WERI-Rb-1 (cell line): ENCODE measurements at regions not wholly inside any gene's neighbourhood (a gene's known extent, or its start where the extent isn't known, plus 50 kb on each side); places are given as distances from the start of the nearest gene placed in this dataset.

Source experiments
- DNase-seq: peaks from one replicate; pipeline ENCODE4 v3.0.0-alpha.2; 2020
- H3K27ac ChIP-seq: fragments of 250-450 bp; sonication (Bioruptor Pico); 2 replicates; pipeline ENCODE4 v1.5.1; 2020; ENCODE audit warnings: mild to moderate bottlenecking, moderate library complexity
- H3K27me3 ChIP-seq: fragments of 250-450 bp; sonication (Bioruptor Pico); 2 replicates; pipeline ENCODE4 v1.5.1; 2021; ENCODE audit warnings: mild to moderate bottlenecking, low read depth, moderate library complexity; ENCODE audit not compliant: insufficient read depth, severe bottlenecking
- H3K36me3 ChIP-seq: fragments of 250-450 bp; sonication (Bioruptor Pico); 2 replicates; pipeline ENCODE4 v1.5.1; 2020; ENCODE audit warnings: mild to moderate bottlenecking, moderate library complexity
- H3K4me3 ChIP-seq: 2 replicates; pipeline ENCODE4 v1.5.1; 2011; ENCODE audit warnings: low read depth, mild to moderate bottlenecking, control low read depth, low read length
- H3K9me3 ChIP-seq: fragments of 250-450 bp; sonication (Bioruptor Pico); 2 replicates; pipeline ENCODE4 v1.5.1; 2021; ENCODE audit warnings: mild to moderate bottlenecking, moderate library complexity; ENCODE audit not compliant: severe bottlenecking
- TF ChIP-seq, protein P1 (sequence below): IDR thresholded peaks from 2 replicates; pipeline ENCODE4 v1.5.1; 2011; ENCODE audit warnings: low read depth, mild to moderate bottlenecking, control low read depth, inconsistent platforms, low read length

DNA sequence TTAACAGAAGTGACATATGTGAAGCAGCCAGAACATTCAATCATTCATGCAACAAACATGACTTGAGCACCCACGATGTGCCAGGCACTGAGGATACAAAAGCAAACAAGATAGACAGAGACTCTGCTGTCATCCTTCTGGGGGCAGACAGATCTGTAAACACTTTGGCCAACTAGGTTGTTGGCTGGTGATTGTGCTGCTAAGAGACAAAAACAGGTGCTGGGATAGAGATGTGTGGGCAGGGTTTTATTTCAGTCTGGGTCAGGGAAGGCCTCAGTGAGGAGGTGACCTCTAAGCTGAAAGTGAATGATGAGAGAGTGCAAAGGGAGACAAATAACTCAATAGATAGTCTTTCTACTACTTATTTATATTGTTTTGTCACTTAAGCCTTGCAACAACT is 147.0 kb upstream of the VEPH1 start:
- H3K36me3 ChIP-seq: no peaks in the 10 kb centered on the region
- TF ChIP-seq, protein P1, sequence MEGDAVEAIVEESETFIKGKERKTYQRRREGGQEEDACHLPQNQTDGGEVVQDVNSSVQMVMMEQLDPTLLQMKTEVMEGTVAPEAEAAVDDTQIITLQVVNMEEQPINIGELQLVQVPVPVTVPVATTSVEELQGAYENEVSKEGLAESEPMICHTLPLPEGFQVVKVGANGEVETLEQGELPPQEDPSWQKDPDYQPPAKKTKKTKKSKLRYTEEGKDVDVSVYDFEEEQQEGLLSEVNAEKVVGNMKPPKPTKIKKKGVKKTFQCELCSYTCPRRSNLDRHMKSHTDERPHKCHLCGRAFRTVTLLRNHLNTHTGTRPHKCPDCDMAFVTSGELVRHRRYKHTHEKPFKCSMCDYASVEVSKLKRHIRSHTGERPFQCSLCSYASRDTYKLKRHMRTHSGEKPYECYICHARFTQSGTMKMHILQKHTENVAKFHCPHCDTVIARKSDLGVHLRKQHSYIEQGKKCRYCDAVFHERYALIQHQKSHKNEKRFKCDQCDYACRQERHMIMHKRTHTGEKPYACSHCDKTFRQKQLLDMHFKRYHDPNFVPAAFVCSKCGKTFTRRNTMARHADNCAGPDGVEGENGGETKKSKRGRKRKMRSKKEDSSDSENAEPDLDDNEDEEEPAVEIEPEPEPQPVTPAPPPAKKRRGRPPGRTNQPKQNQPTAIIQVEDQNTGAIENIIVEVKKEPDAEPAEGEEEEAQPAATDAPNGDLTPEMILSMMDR: no peak

DNA sequence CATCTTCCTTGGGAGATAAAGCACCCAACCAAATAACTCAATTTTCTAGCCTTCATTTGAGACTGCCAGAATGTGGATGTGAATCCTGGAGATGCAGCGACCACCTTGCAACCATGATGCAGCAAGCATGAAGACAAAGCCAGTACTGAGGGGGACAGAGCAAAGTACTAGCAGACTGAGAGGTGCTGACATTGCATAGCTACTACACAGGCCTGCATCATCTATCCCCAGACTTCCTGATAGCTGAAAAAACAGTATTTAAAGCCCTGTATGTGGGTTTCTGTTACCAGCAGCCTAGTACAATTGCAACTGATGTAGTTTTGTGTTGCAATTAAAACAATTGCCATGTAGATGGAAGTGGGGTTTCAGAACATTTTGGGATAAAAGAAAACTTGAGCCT is 146.3 kb upstream of the VEPH1 start:
- H3K27me3 ChIP-seq: no peaks in the 10 kb centered on the region
- no peaks in the 10 kb centered on the region for H3K9me3 ChIP-seq
- H3K4me3 ChIP-seq: no peak overlapping the region
- no peaks in the 10 kb centered on the region for H3K36me3 ChIP-seq
- DNase-seq: no peak
- H3K27ac ChIP-seq: no peak overlapping the region
- TF ChIP-seq, protein P1: no peak

More for the DNA sequence above, 147.0 kb upstream of the VEPH1 start:
- Histone ChIP-seq H3K9me3 (no peaks in the 10 kb centered on the region), H3K27ac (no peak overlapping the region), H3K27me3 (no peaks in the 10 kb centered on the region), H3K4me3 (no peak overlapping the region)
- DNase-seq: no peak

DNA sequence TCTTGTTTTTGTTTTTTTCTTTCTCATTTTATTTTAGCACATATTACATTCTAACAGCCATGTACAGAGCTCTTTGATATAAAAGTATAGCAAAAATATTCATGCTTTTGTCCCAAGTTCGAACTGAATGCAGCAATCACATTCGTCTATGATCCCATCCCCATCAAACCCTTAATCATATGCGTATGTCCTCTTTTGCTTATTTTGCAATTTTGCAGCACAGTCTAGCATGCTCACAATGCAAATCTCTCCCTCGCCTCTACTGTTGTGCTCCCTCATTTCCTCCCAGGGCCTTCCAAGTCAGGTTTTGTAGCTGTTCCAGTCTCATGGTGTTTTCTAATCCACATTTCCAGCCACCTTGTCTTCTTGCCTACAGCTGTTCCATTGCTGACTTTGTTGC is 144.6 kb upstream of the VEPH1 start:
- Histone ChIP-seq H3K36me3 (no peaks in the 10 kb centered on the region), H3K9me3 (no peaks in the 10 kb centered on the region), H3K27ac (no peak overlapping the region), H3K4me3 (no peak overlapping the region), H3K27me3 (no peaks in the 10 kb centered on the region)
- TF ChIP-seq, protein P1: no peak
- no peak for DNase-seq

DNA sequence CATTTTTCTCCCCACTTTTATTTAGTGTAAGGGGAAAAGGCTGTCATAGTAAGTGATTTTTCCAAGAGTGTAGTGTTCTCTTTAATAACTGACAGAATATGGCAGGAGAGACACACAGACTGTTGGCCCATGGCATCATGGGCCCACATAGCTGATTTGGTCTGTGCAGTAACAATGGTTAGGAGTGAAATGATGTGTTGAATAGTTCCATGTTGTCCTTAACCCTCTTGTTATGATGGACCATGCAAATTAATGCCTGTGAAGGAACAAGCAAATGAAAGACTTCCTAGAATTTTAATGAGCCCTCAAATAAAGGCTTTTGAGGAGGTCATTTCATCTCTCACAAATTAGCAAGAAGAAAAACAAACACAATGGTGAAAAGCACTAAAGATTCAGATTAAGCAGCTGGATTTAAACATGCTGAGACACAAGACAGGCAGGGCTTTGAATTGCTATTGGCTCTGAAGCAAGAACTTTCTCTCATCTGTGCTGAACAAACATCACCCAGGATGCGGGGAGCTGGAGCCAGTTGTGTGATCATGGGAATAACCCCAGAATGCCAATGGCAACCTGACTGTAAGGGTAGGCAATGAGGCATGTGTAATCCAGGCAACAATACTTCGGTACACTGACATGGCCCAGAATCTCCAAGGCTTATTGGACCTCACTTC is 136.7 kb upstream of the VEPH1 start:
- H3K4me3 ChIP-seq: no peak overlapping the region
- H3K27me3 ChIP-seq: no peaks in the 10 kb centered on the region
- no peak for DNase-seq
- H3K27ac ChIP-seq: no peak overlapping the region
- no peaks in the 10 kb centered on the region for H3K9me3 ChIP-seq
- TF ChIP-seq, protein P1: no peak
- no peaks in the 10 kb centered on the region for H3K36me3 ChIP-seq

DNA sequence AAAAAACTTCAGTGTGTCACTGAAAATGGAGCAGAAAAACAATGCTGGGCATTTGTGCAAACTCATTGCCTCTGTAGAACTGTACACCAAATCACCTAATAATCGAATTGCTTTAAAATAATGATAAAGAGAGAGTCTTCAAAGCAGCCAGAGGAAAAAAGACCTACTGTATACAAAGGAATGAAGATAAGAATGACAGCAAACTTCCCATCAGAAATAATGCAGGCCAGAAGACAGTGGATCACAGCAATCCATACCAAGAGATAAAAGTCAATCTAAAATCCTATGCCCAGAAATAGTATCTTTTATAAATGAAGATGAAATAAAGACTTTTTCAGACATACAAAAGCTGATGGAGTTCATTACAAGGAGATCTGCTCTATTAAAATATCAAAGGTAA is 134.7 kb upstream of the VEPH1 start:
- Histone ChIP-seq H3K27me3 (no peaks in the 10 kb centered on the region), H3K4me3 (no peak overlapping the region), H3K27ac (no peak overlapping the region), H3K9me3 (no peaks in the 10 kb centered on the region), H3K36me3 (no peaks in the 10 kb centered on the region)
- TF ChIP-seq, protein P1: no peak
- DNase-seq: no peak

DNA sequence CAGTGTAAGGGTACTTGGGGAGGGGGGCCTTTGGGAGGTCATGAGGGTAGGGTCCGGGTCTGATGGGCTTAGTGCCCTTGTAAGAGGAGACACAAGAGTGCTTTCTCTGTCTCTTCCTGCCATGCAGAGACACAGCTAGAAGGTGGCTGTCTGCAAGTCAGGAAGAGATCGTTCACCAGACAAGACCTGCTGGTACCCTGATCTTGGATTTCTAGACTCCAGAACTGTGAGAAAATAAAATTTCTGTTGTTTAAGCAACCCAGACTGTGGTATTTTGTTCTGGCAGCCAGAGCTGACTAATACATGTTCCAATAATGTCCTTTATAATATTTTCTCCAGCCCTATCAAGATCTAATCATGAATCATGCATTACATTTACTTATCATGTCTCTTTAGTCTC is 130.0 kb upstream of the VEPH1 start:
- no peak overlapping the region for H3K27ac ChIP-seq
- H3K27me3 ChIP-seq: no peaks in the 10 kb centered on the region
- no peak for DNase-seq
- TF ChIP-seq, protein P1: no peak
- no peak overlapping the region for H3K4me3 ChIP-seq
- H3K36me3 ChIP-seq: no peaks in the 10 kb centered on the region
- H3K9me3 ChIP-seq: no peaks in the 10 kb centered on the region
